ENCODE measurements at regions not wholly inside any gene's neighbourhood (a gene's known extent, or its start where the extent isn't known, plus 50 kb on each side); places are given as distances from the start of the nearest gene placed in this dataset.

GRCh38 chr7:136555933-136556332, 312.5 kb upstream of the CHRM2 start:
- intact Hi-C loops (cut with DNase I): no loop called here
- H3K36me3 ChIP-seq: no peaks in the 10 kb centered on the region
- no peak for DNase-seq
- no peak overlapping the region for H3K4me3 ChIP-seq
- WGBS (ENCODE audit: insufficient coverage, low coverage, low lambda C conversion rate, missing lambda C conversion rate): 43% methylated on average over 5 of the region's 5 CpGs
- H3K27ac ChIP-seq: no peak overlapping the region
- no peaks in the 10 kb centered on the region for H3K4me1 ChIP-seq
- H3K27me3 ChIP-seq: no peaks in the 10 kb centered on the region
- TF ChIP-seq POLR2A (IDR thresholded peaks at IDR 0.05) (no peak), CTCF (IDR thresholded peaks at IDR 0.05) (no peak)
- no peak for ATAC-seq
- no peaks in the 10 kb centered on the region for H3K9me3 ChIP-seq

- no peak for TF ChIP-seq CTCF (IDR thresholded peaks at IDR 0.05)
- no peak overlapping the region for H3K27ac ChIP-seq
- no peaks in the 10 kb centered on the region for H3K4me1 ChIP-seq
- WGBS (ENCODE audit: insufficient coverage, low coverage, low lambda C conversion rate, missing lambda C conversion rate): 50% methylated on average over 1 of the region's 1 CpG
- H3K9me3 ChIP-seq: no peaks in the 10 kb centered on the region
- H3K4me3 ChIP-seq: no peak overlapping the region
- intact Hi-C loops (cut with DNase I): no loop called here
- ATAC-seq (no peak), DNase-seq (no peak)
- no peaks in the 10 kb centered on the region for H3K36me3 ChIP-seq
- H3K27me3 ChIP-seq: no peaks in the 10 kb centered on the region
Observed at GRCh38 chr7:136551618-136552017, 316.8 kb upstream of the CHRM2 start.

- WGBS (ENCODE audit: insufficient coverage, low coverage, low lambda C conversion rate, missing lambda C conversion rate): 43% methylated on average over 1 of the region's 1 CpG
- ATAC-seq (no peak), DNase-seq (no peak)
- TF ChIP-seq CTCF (IDR thresholded peaks at IDR 0.05) (no peak), POLR2A (IDR thresholded peaks at IDR 0.05) (no peak)
- intact Hi-C loops (cut with DNase I): no loop called here
- no peaks in the 10 kb centered on the region for H3K36me3 ChIP-seq
- H3K4me1 ChIP-seq: no peaks in the 10 kb centered on the region
- no peak overlapping the region for H3K27ac ChIP-seq
- H3K4me3 ChIP-seq: no peak overlapping the region
- H3K27me3 ChIP-seq: no peaks in the 10 kb centered on the region
- no peaks in the 10 kb centered on the region for H3K9me3 ChIP-seq
Observed at GRCh38 chr7:136549756-136550155, 318.7 kb upstream of the CHRM2 start.

- no CpG with 5 or more reads among the region's 8 CpGs for WGBS (ENCODE audit: insufficient coverage, low coverage, low lambda C conversion rate, missing lambda C conversion rate)
- Histone ChIP-seq H3K9me3 (no peaks in the 10 kb centered on the region), H3K36me3 (no peaks in the 10 kb centered on the region), H3K27me3 (no peaks in the 10 kb centered on the region), H3K27ac (no peak overlapping the region), H3K4me3 (no peak overlapping the region), H3K4me1 (no peaks in the 10 kb centered on the region)
- DNase-seq (no peak), ATAC-seq (no peak)
- TF ChIP-seq CTCF (IDR thresholded peaks at IDR 0.05): no peak
- no peak for TF ChIP-seq POLR2A (IDR thresholded peaks at IDR 0.05)
- intact Hi-C loops (cut with DNase I): no loop called here
Observed at GRCh38 chr7:136533732-136534131, 334.7 kb upstream of the CHRM2 start.

DNA sequence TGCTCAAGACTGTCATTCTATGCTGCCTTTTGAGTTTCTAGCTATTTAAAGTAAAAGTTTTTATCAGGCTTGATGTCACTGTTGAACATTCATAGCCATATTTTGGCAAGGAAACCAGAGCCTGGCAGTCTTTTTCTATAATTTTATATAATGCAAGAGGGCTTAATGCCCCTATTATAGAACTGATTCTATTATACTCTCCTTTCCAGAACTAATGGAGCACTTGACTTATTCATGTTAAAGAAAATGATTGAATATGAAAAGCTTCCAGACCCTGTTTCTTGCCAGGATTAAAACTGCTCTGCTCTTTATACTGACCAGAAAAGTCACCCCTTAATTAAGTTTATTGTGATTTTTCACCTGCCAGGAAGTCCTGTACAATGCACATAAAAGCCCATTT, 337.6 kb upstream of the CHRM2 start:
- Histone ChIP-seq H3K4me1 (no peaks in the 10 kb centered on the region), H3K27me3 (no peaks in the 10 kb centered on the region), H3K27ac (no peak overlapping the region), H3K4me3 (no peak overlapping the region), H3K36me3 (no peaks in the 10 kb centered on the region), H3K9me3 (no peaks in the 10 kb centered on the region)
- DNase-seq (no peak), ATAC-seq (no peak)
- intact Hi-C loops (cut with DNase I): no loop called here
- TF ChIP-seq CTCF (IDR thresholded peaks at IDR 0.05) (no peak), POLR2A (IDR thresholded peaks at IDR 0.05) (no peak)
